ENCODE measurements at regions not wholly inside any gene's neighbourhood (a gene's known extent, or its start where the extent isn't known, plus 50 kb on each side); places are given as distances from the start of the nearest gene placed in this dataset.
"Not testable (repeated sequence)": the region's sequence is repeated elsewhere in the genome, so short reads cannot be mapped to it uniquely, and the experiment has no call there.

DNA sequence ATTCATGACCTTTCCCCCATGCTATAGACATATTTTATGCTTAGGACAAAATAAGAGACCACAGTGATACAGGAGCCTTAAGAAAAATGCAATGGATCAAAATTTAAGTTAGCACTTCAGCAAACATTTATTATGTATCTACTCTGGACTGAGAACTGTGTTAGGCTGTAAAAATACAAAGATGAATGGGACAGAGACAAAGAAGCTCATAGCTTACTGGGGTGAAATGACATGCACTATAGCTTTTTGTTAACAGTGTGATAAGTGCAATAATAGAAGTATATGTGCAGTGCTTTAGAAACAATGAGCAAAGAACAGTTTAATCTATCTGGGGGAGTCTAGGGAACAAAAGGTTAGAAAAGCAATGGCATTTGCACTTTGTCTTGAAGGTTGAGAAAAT is 1543.1 kb downstream of the FAM181B start:
- Histone ChIP-seq H3K4me3 (no peak overlapping the region), H3K27me3 (no peaks in the 10 kb centered on the region), H3K4me1 (no peaks in the 10 kb centered on the region), H3K9me3 (no peaks in the 10 kb centered on the region), H3K27ac (no peak overlapping the region), H3K36me3 (no peaks in the 10 kb centered on the region)
- TF ChIP-seq EP300 (IDR thresholded peaks at IDR 0.05) (no peak), CTCF (IDR thresholded peaks at IDR 0.05) (no peak), POLR2AphosphoS5 (IDR thresholded peaks at IDR 0.05) (no peak), POLR2A (IDR thresholded peaks at IDR 0.05) (no peak)
- no peak for DNase-seq
- ATAC-seq (ENCODE audit: low FRiP score in 2 of 2): no peak

DNA sequence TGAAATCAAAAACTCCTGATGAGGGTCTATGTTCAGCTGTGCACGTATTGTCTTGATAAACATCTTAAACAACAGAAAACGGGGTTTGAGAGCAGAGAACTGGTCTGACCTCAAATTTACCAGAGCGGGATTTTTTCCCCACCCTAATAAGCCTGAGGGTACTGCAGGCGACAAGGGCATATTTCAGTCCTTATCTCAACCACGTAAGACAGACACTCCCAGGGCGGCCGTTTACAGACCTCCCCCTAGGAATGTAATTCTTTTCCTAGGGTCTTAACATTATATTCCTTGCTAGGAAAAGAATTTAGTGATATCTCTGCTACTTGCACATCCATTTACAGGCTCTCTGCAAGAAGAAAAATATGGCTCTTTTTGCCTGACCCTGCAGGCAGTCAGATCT is 1546.6 kb downstream of the FAM181B start:
- not testable (repeated sequence) for H3K4me1 ChIP-seq; ATAC-seq (ENCODE audit: low FRiP score in 2 of 2); H3K4me3 ChIP-seq; DNase-seq; H3K27ac ChIP-seq; H3K9me3 ChIP-seq; H3K36me3 ChIP-seq; H3K27me3 ChIP-seq
- 79 to 83% methylated on average over 7 of the region's 7 CpGs for WGBS, 2 donors

GRCh38 chr11:81174646-81175330 is 1558.9 kb downstream of the FAM181B start:
- WGBS, 2 donors: 76 to 80% methylated on average over 3 of the region's 3 CpGs
- no peak for ATAC-seq (ENCODE audit: low FRiP score in 2 of 2)
- Histone ChIP-seq H3K4me3 (no peak overlapping the region), H3K27ac (no peak overlapping the region), H3K36me3 (no peaks in the 10 kb centered on the region), H3K4me1 (no peaks in the 10 kb centered on the region), H3K27me3 (no peaks in the 10 kb centered on the region), H3K9me3 (no peaks in the 10 kb centered on the region)
- TF ChIP-seq POLR2AphosphoS5 (IDR thresholded peaks at IDR 0.05) (no peak), POLR2A (IDR thresholded peaks at IDR 0.05) (no peak), EP300 (IDR thresholded peaks at IDR 0.05) (no peak), CTCF (IDR thresholded peaks at IDR 0.05) (no peak)
- DNase-seq: no peak

DNA sequence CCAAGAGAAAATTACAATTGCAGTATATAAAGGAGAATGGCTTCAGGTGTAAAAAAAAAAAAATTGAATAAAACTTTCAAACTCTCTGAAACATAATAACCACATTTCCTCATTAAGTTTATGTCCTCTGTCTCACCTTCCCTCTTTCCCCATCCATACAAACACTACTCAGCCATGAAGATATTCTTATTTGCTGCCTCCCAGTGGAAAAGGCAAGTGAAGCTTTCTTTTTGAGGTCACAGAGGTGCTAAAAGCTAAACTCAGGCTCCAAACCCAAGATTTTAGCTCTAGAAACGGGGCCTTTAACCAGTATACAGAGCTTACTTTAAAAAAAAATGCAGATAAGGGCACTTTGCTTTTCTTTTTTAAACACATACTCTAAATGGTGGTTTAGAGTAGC is 1568.5 kb downstream of the FAM181B start:
- Histone ChIP-seq H3K4me1 (no peaks in the 10 kb centered on the region), H3K36me3 (no peaks in the 10 kb centered on the region), H3K9me3 (no peaks in the 10 kb centered on the region), H3K27me3 (no peaks in the 10 kb centered on the region), H3K27ac (no peak overlapping the region), H3K4me3 (no peak overlapping the region)
- WGBS, 2 donors: 38 to 46% methylated on average over 1 of the region's 1 CpG
- ATAC-seq (ENCODE audit: low FRiP score in 2 of 2) (no peak), DNase-seq (no peak)
- TF ChIP-seq CTCF (IDR thresholded peaks at IDR 0.05) (no peak), EP300 (IDR thresholded peaks at IDR 0.05) (no peak), POLR2AphosphoS5 (IDR thresholded peaks at IDR 0.05) (no peak), POLR2A (IDR thresholded peaks at IDR 0.05) (no peak)

GRCh38 chr11:81159900-81160299 is 1573.8 kb downstream of the FAM181B start:
- no peak for ATAC-seq (ENCODE audit: low FRiP score in 2 of 2)
- no peak overlapping the region for H3K4me3 ChIP-seq

More at GRCh38 chr11:81159900-81160299, 1573.8 kb downstream of the FAM181B start:
- WGBS, 2 donors: 67 to 72% methylated on average over 3 of the region's 3 CpGs
- no peaks in the 10 kb centered on the region for H3K4me1 ChIP-seq
- TF ChIP-seq EP300 (IDR thresholded peaks at IDR 0.05): no peak
- TF ChIP-seq CTCF (IDR thresholded peaks at IDR 0.05): no peak
- TF ChIP-seq POLR2A (IDR thresholded peaks at IDR 0.05): no peak
- TF ChIP-seq POLR2AphosphoS5 (IDR thresholded peaks at IDR 0.05): no peak
- H3K27me3 ChIP-seq: no peaks in the 10 kb centered on the region
- H3K27ac ChIP-seq: no peak overlapping the region
- no peaks in the 10 kb centered on the region for H3K36me3 ChIP-seq
- H3K9me3 ChIP-seq: no peaks in the 10 kb centered on the region
- no peak for DNase-seq
